HG03060 (cell line): ENCODE measurements at regions not wholly inside any gene's neighbourhood (a gene's known extent, or its start where the extent isn't known, plus 50 kb on each side); places are given as distances from the start of the nearest gene placed in this dataset.
"Not testable (repeated sequence)": the region's sequence is repeated elsewhere in the genome, so short reads cannot be mapped to it uniquely, and the experiment has no call there.

Experiments
- ATAC-seq: cut with Tn5 transposase; IDR thresholded peaks from one replicate; pipeline ENCODE4 v1.9.1; 2021; ENCODE audit warnings: low read depth, moderate number of reproducible peaks; ENCODE audit not compliant: unreplicated experiment

DNA sequence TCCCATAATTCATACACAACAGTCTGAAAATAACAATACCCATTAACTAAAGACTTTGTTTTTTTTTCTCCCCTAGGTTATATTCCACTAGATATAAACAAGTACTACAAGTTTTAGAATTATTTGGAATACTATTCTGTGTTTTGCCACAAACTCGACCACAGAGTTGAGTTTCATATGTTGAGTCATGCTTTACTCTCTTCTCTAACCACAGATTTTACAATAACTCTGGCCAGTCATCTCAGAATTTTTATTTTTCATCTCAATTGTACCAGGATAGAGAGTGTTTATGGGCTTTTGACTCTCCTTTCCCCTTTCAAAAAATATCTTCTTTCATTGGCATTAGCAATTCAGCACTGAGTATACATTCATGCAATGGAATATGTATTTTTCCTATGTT, 348.7 kb upstream of the GALNT5 start:
- peak; percentile 68 for ATAC-seq

DNA sequence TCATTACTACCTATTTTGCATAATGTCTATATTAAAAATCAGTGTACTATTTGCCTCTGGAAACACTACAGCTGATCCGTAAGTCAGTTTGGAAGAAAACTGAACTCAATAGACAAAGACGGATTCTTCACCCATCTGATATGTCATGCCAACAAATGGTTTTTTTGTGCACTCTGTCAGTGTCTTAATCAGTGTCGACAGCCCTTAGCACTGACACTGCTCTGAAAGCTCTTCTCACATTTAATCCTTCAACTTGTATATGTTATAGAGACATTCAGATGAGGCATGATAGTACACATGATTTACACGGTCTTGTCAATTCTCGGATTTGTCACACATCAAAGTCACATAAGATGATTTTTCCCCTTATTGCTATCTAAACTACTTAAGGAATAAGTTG, 347.5 kb upstream of the GALNT5 start:
- ATAC-seq, result no peak

DNA sequence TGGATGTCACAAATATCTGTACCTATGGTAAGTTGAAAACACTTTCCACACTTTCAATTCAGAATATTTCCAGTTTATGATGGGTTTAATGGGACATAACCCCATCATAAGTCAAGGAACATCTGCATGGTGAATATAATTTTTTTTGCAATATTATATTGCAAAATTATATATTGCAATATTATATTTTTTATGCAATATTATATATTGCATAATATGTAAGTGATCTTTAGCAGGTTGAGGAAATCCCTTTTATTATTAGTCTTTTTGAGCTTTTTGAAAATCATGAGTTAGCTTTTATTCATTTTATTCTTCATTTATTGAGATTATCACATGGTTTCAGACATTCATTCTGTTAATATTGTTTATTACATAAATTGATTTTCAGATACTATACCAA, 342.2 kb upstream of the GALNT5 start:
- no peak for ATAC-seq

DNA sequence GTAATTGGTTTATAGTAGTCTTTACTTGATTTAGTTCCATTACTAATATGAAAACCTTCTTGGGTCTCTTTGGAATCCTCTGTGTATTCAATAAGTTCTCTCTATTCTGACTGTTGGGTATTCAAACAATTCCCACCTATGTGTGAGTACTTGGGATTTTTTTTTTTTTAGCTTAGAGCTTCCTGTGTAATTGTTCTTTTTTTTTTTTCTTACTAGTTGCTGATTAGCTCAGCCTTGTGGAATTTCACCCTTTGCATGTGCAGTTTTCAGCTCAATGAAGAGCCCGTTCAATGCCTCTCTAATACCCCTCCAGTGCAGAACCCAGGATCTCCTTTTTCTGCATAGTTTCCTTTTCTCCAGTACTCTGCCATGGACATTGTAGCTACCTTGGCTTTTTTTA, 339.1 kb upstream of the GALNT5 start:
- ATAC-seq, result no peak

DNA sequence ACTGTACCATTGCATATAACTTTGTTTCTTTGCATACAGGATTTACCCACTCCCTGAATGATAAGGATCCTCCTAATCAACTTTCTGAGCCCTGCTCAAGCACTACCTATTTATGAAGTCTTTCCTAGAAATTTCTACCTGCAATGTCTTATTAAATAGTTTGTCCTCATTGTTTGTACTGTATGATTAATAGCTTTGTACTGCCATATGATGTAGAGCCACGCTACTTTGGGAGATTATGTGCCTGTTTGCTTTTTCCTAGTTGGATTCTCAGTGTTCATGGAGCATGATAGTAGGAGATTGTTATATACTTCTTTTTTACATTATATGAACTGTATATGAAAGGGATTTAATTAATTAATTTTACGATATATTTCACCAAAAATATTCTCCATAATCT, 327.1 kb upstream of the GALNT5 start:
- ATAC-seq, result no peak

DNA sequence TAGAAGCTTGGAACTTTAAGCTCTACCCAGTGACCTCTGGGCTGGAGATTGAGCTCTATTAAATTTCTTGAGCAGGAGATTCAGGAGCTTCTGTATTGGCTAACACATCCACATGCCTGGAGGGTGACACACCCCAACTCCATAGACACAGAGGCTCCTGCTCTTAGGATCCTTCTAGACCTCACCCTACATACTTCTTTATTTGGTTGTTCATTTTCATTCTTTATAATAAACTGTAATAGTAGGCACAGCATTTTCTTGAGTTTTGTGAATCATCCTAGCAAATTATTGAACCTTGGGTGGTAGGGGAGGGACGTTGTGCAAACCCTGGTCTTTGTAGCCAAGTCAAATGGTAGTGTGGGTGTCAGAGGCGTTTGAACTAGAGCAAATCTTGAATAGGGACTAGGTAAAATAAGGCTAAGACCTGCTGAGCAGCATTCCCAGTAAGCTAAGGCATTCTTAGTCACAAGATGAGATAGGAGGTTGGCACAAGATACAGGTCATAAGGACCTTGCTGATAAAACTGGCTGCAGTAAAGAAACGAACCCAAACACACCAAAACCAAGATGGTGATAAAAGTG, 323.8 kb upstream of the GALNT5 start:
- ATAC-seq, result no peak

DNA sequence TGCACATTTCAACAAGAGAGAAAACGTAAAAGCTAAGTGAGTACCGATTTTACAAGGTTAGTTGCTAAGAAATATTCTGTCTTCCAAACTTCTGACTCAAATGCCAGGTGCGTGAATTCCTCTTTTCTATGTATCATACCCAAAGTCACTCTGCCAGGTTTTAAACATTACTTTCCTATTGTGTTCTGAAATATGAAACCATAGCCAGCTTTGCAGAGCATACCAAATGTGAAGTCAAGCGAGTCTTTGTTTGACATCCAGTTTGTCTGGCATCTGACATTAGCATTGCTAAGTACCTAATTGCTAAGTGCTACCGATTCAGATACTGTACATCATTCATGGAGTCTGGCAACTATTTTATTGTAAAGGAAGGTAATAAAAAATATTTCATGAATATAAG, 321.9 kb upstream of the GALNT5 start:
- ATAC-seq, result no peak

DNA sequence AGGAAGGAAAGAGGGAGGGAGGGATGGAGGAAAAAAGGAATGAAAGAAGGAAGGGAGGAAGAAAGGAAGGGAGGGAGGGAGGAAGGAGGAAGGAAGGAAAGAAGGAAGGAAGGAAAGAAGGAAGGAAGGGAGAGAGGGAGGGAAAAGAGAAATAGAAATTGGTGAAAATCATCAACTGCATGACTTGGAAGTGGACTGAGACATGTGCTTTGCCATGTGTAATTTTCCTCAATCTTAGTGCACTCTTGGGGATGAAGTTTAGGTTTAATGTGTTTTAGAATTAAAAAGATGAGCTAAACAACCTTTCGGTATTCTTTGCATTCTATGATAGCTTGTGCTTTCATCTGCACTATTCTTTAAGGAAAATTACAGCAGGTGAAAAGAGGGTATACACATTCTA, 320.1 kb upstream of the GALNT5 start:
- no peak for ATAC-seq

DNA sequence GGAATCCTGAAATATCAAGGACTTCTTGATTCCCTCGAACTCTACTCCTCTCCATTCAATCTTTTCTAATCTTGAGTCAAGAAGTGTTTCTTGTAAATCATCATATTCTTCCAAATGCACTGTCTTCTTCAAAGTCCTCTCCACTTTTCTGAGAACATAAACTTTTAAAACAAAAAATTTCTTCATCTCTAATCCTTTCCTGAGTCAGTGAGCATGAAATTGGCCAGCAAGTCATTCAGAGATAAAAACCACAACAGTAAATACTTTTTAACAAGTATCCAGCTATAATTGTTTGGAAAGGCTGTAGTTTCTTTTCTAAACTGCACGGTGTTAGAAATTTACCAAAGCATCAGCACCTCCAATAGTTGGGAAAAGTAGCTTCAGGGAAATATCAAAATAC, 312.6 kb upstream of the GALNT5 start:
- ATAC-seq, result no peak

DNA sequence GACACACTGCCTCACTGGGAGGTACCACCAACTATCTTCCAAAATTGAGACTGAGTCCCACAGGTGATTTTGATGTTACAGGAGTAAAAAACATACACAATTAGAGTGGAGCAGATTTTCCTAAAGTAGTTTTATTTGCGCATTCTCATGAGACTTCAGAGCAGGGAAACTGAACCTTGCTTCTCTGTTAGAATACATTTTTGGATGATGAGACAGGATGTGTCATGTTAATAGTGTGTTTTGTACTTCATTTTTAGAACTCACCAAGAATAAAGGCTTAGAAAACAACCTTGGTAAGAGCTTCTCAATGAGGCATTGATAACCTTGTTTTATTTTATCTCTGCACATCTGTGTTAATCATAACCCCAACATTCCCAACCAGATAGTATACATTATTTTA, 310.2 kb upstream of the GALNT5 start:
- no peak for ATAC-seq

DNA sequence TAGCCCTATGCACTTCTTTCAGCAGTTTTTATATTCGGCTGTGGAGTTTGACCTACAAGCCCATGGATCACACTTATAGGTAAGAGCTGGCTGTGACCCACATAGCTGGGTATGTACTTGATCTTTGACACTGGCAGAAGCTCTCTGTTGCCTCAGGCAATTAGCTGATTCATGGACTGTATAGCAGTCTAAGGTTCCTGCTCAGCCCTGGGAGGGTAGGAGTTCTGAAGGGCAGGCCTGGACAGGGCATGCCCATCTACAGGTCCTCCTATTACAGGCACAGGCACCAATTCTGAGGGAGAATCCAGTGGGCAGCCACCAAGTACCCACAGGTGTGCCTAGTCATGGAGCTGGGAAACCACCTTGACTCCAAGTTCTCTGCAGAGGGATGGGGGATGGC, 301.8 kb upstream of the GALNT5 start:
- ATAC-seq, result no peak

DNA sequence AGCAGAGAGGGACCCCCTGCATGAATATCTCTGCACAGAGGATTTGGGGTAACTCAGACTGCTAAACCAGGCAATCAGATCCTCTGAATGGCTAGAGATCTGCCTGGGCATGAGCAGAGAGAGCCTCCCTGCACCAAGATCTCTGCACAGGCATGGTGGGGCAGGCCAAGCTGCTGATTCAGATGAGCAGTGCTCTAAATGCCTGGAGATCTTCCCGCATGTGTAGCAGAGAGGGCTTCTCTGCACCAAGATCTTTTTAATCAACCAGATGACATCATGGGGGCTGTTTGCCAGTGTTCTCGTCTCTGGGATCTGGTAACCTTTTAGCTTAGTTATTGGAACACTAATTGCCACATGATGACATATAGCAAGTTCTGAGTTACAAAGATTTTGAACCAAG, 301.3 kb upstream of the GALNT5 start:
- no peak for ATAC-seq

DNA sequence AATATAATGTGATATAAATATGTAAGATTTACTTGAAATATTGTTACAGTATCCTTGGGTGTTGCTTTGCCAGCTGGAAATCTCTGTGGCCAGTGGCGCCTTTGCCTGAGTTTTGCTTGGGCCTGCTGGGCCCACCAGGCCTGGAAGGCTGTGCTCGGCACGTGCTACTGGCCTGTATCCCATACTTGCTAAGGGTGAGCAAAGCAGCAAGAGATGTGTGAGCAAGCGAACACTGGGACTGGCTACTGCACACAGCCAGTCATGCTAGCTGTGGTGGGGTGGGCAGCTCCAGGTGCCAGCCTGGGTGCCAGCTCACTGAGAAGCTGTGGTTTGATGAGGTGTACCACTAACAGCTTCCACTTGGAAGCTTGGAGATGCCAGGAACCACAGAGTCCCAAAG, 299.1 kb upstream of the GALNT5 start:
- no peak for ATAC-seq

DNA sequence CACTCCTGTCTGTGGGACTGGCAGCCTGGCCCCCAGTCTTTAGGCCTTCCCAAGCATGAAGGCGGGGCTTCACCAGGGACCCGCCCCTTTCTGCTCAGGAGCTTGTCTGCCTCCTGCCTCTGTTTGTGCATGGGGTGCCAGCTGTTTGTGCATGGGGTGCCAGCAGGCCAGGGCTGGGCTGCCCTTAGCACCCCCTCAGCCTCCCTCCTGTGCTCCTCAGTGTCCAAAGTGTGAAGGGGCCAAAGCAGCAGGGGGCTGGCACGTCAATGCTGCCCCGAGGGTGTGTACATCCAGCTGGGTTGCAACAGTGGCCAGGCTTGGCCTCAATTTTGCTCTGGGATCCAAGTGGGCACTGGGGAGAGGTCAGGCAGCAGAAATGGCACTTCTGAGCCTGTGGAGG, 298.0 kb upstream of the GALNT5 start:
- no peak for ATAC-seq

DNA sequence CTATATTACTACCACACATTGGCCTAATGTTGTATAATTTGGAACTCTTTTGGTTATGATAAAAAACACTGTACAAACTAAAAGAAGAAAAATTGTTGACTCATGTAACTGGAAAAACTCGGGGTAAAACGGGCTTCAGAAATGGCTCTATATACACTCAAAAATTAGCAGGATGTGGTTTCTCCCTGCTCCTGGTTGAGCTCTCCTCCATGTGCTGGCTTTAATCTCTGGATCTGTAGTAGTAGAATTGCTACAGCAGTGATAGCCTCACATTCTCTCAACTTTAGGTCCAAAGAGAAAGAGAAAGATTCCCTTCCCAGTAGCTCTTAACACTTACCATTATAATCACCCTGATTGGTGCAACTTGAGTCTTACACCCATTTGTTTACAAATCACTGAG, 274.9 kb upstream of the GALNT5 start:
- ATAC-seq, result no peak

DNA sequence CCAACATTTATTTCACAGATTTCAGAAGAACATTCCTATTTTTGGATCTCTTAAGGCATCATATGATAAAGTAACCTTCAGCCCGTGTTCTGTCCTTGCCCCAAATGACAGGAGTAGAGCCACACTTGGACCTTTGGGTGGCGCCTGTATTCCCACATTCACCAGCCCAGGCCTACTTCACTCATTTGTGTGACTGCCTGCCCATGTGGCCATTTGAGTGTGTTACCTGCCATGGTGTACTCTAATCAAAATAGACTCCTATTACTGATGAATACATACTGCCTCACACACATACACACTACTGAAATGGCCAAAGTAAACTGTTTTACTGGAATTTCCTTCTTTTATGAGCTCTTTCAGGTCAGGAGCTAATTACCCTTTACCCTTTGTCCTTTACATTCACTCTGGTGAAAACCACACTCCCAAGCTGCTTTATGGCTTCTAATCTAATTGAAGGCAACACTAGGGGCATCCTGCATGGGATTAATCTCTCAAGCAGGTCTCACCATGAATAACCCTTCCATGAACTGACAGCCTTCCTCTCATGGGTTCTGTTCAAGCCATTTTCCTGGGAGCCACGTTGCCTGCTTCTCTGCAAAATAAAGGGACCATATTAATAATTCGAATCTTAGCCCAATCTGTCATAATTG, 271.0 kb upstream of the GALNT5 start:
- ATAC-seq, result no peak

DNA sequence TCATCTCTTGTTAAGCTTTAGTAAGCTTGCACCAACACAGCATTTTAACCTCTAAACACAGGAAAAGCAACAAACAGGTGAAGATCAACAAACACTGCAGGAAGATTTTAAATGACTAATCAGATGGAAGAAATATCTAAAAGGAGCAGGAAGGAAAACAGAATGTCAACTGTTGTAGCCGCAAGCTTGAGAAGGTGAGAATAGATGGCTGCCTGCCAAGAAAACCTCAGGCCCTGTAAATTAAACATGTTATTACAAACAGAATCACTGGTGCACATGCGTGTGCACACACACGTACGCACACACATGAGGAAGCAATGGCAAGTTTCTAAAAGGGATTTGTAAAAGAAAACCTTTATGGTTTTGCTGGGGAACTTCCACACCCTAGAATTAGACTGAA, 257.8 kb upstream of the GALNT5 start:
- no peak for ATAC-seq

DNA sequence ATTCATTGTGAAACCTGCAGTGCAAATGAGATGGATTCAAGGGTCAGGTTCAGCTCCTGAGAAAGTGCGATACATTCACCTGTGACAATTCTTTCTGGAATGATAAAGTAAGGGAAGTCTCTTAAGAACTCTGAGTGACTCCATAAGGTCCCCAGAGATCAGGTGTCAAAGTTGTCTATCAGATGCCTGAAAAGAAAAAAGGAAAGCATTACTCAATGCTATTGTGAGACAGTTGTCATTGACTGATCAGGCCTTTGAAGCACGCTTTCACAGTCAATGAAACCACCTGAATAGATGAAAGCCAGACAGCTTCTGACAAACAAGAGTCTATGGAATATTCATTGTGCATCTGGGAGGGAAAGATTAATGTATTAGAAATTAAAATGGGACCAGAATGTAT, 252.7 kb upstream of the GALNT5 start:
- no peak for ATAC-seq

DNA sequence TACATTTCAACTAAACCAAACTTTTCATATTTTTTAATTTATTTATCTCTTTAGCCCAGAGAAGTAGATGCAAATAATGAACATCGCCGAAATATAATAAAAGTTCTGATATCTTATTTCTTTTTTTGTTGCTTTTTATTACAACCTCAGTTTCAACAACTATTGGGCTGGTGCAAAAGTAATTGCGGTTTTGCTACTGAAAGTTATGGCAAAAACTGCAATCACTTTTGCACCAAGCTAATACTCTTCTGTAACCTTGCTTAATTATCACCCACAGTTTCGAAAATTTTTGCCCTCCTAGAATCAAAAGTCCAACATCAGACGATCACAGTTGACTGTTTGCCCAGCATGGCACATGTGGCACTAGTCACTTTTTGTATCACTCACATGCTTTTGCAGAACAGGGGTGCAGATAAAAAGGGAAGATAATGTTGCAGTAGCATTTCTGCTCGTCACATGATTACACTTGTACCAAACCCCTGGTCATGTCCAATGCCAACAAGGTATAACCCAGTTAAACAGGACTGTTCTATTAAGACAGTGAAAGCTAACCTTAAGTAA, 242.4 kb upstream of the GALNT5 start:
- no peak for ATAC-seq

DNA sequence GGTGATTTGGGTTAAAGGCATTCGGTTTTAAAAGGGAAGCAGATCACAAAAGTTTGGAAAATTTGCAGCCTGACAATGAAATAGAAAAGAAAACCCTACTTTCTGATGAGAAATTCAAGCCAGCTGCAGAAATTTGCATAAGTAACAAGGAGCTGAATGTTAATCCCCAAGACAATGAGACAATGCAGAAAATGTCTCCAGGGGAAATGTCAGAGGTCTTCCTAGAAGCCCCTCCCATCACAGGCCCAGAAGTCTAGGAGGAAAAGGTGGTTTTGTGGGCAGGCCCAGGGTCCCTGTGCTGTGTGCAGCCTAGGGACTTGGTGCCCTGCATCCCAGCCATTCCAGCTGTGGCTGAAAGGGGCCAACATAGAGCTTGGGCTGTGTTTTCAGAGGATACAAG, 234.2 kb upstream of the GALNT5 start:
- not testable (repeated sequence) for ATAC-seq

DNA sequence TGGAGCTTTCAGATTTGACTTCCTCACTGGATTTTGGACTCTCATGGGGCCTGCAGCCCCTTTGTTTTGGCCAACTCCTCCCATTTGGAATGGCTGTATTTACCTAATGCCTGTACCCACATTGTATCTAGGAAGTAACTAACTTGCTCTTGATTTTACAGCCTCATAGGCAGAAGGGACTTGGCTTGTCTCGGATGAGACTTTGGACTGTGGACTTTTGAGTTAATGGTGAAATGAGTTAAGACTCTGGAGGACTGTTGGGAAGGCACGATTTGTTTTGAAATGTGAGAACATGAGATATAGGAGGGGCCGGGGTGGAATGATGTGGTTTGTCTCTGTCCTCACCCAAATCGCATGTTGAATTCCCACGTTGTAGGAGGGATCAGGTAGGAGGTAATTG, 233.4 kb upstream of the GALNT5 start:
- ATAC-seq, result no peak

DNA sequence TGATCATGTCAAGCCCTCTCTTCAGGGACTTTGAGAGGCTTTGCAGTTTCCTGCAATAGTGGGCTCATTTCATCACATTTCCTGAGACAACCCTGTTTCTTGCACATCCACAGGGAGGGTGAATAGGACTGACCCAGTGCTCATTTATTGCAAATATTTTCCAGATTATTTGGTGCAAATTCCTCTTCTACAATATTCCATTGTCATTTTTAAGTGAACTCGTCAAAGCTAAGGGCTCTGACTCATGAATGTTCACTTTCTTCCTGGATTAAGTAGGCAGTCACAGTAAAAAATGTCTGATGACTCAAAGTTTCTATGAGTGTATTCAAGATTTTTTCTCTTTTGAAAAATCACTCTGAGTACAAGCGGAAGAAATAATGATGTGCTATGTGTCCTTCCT, 225.5 kb upstream of the GALNT5 start:
- ATAC-seq, result no peak

DNA sequence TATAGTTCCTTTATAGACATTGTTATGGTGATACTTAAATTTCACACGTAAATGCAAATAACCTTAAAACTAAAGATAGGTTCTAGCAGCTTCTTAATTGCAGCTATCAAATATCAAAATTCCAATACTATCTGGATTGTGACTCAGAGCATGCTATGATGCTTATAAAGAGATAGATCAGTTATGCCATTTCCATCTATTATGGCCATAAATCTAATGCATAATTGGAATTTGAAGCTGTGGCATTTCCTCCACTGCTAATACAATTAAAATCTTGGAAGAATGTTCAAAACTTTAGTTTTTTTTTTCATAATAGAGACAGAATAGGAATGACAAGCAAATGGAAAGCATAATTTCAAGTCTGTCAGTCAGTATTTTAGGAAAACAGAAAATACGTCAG, 220.8 kb upstream of the GALNT5 start:
- no peak for ATAC-seq
